Activated T-helper 1 cell treated with anti-CD3 and anti-CD28 coated beads, Interleukin-12 subunit alpha, Interleukin-12 subunit beta, Interleukin-2, Interleukin-4 antibody, amounts not matched to agents 30 ng/mL and 10 ng/mL and 1 ng/mL, durations not matched to agents 14 hours and 24 hours and 36 hours (primary cell): ENCODE measurements at regions not wholly inside any gene's neighbourhood (a gene's known extent, or its start where the extent isn't known, plus 50 kb on each side); places are given as distances from the start of the nearest gene placed in this dataset.
"Not testable (repeated sequence)": the region's sequence is repeated elsewhere in the genome, so short reads cannot be mapped to it uniquely, and the experiment has no call there.

Experiments
- DNase-seq: peaks from one replicate; pipeline ENCODE4 v3.0.0; 2021; ENCODE audit warnings: low spot score
- H3K27ac Mint-ChIP-seq: one replicate; pipeline ENCODE4 v1.8.0; 2021; ENCODE audit warnings: mild to moderate bottlenecking, mixed read lengths
- H3K27me3 Mint-ChIP-seq: one replicate; pipeline ENCODE4 v1.8.0; 2022; ENCODE audit warnings: mild to moderate bottlenecking, moderate library complexity, mixed read lengths; ENCODE audit not compliant: insufficient read depth
- H3K36me3 Mint-ChIP-seq: one replicate; pipeline ENCODE4 v1.8.0; 2021; ENCODE audit warnings: low read depth, mixed read lengths
- H3K4me1 Mint-ChIP-seq: one replicate; pipeline ENCODE4 v1.8.0; 2021; ENCODE audit warnings: low read depth, mixed read lengths
- H3K4me3 Mint-ChIP-seq: one replicate; pipeline ENCODE4 v1.8.0; 2021; ENCODE audit warnings: mild to moderate bottlenecking, moderate library complexity, mixed read lengths
- H3K9me3 Mint-ChIP-seq: one replicate; pipeline ENCODE4 v1.8.0; 2021; ENCODE audit warnings: mixed read lengths
- intact Hi-C: fragments of 100-400 bp; cut with micrococcal nuclease; formaldehyde crosslinking; loops from one replicate; pipeline ENCODE4 v1.15.1; 2024

DNA sequence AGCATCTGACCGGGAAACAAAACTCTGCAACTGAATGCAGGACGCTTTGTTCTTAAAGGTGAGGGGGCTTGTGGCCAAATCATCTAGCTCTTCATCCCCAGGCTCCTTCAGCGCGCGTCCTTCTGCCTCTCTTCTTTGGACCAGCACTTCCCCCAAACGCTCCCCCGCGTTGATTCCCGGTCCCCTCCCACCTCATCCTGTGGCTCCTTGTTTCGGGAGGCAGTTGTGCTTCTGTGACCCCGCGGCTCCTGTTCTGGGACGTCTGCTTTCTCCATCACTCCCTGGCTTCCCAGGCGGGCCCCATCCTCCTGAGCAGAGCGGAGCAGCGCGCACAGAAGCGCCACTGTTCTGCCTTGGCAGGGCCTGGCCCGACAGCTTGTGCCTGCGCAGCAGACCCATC lies 109.7 kb upstream of the ZNG1E start:
- H3K4me3 Mint-ChIP-seq, H3K27me3 Mint-ChIP-seq, DNase-seq, H3K4me1 Mint-ChIP-seq, H3K36me3 Mint-ChIP-seq, H3K9me3 Mint-ChIP-seq, intact Hi-C loops, H3K27ac Mint-ChIP-seq: not testable (repeated sequence)

DNA sequence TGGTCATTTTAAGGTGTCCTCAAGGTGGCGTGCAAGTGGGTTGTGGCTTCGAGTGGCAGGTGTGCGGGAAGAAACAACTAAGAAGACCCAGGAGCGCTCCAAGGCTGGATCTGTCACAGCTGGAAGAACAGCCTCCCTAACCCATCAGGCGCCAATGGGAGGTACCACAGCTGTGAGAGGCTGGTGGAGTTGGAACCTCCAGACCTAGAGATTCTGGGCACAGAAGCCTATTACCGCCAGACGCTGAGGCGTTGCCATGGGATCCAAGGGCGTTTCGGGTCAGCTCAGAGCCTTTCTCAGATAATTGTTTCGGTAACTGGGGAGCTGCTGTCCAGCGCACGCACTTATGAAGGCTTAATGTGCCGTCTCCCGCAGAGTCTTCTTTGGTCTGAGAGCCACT lies 156.7 kb upstream of the ZNG1E start:
- H3K27ac Mint-ChIP-seq, H3K9me3 Mint-ChIP-seq, DNase-seq, H3K4me1 Mint-ChIP-seq, H3K4me3 Mint-ChIP-seq, intact Hi-C loops, H3K36me3 Mint-ChIP-seq, H3K27me3 Mint-ChIP-seq: not testable (repeated sequence)

DNA sequence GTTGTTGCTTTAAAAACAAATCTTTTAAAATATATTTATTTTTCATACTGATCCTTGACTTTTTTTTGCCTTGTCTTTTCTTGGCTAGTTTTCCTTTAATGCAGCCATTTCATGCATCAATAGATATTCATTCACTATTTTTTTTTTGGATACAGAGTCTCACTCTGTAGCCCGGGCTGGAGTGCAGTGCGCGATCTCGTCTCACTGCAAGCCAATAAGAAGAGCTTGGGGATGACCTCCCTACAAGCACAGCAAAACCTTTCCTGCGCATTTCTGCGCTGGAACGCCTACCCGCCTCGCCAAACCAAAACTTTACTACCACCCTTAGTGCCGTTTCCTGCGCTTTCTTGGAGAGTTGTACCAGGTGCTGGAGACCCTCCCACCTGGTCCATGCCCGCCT lies 161.3 kb upstream of the ZNG1E start:
- H3K27me3 Mint-ChIP-seq, H3K4me3 Mint-ChIP-seq, DNase-seq, H3K36me3 Mint-ChIP-seq, H3K9me3 Mint-ChIP-seq, intact Hi-C loops, H3K27ac Mint-ChIP-seq, H3K4me1 Mint-ChIP-seq: not testable (repeated sequence)

DNA sequence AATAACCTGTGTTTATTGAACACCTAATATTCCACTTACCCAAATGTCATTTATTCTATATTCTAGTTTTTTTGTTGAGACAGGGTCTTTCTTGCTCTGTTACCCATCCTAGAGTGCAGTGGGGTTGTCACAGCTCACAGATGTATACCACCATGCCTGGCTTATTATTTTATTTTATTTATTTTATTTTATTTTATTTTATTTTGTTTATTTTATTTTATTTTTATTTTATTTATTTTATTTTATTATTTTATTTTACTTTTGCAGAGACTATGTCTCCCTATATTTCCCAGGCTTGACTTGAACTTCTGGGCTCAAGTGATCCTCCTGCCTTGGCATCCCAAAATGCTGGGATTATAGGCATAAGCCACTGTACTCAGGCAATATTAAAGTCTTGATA lies 167.8 kb upstream of the ZNG1E start:
- H3K4me1 Mint-ChIP-seq, intact Hi-C loops, H3K9me3 Mint-ChIP-seq, H3K27ac Mint-ChIP-seq, H3K36me3 Mint-ChIP-seq, DNase-seq, H3K4me3 Mint-ChIP-seq, H3K27me3 Mint-ChIP-seq: not testable (repeated sequence)

DNA sequence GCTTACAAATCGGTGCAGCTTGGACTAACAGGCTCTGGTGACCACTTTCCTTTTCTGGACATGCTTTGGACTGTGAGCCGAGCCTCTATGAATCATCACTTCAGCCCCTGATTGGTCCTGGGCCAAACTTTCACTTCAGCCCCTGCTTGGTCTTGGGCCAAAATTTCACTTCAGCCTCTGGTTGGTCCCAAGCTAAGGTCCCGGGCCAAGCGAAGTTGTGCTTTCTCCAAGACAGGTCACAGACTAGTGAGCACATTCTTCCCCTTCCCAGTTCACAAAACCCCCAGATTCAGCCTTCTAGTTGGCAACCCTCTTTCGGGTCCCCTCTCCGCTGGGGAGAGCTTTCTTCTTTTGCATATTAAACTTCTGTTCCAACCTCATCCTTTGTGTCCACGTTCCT lies 171.0 kb upstream of the ZNG1E start:
- H3K36me3 Mint-ChIP-seq, H3K4me3 Mint-ChIP-seq, H3K27me3 Mint-ChIP-seq, H3K9me3 Mint-ChIP-seq, H3K4me1 Mint-ChIP-seq, intact Hi-C loops, H3K27ac Mint-ChIP-seq, DNase-seq: not testable (repeated sequence)

DNA sequence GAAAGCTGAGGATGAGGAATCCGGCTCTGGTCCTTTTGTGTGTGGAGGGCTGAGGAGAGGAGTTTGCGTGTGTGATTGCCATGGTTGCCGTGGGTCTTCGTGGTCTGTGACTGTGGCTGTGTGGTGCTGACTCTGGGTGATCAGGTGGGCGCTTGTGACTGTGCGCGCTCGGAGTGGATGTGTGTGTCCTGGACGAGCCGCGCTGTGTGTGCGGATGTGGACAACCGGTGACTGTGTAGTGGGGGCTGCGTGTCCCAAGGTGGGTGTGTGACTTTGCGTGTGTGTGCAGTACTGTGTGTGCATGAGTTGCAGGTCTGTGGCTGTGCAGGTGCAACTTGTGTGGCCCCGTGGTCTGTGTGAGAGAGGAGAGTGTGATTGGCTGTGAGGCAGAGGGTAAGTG lies 172.0 kb upstream of the ZNG1E start:
- H3K4me1 Mint-ChIP-seq, H3K36me3 Mint-ChIP-seq, H3K27ac Mint-ChIP-seq, DNase-seq, intact Hi-C loops, H3K27me3 Mint-ChIP-seq, H3K4me3 Mint-ChIP-seq, H3K9me3 Mint-ChIP-seq: not testable (repeated sequence)

DNA sequence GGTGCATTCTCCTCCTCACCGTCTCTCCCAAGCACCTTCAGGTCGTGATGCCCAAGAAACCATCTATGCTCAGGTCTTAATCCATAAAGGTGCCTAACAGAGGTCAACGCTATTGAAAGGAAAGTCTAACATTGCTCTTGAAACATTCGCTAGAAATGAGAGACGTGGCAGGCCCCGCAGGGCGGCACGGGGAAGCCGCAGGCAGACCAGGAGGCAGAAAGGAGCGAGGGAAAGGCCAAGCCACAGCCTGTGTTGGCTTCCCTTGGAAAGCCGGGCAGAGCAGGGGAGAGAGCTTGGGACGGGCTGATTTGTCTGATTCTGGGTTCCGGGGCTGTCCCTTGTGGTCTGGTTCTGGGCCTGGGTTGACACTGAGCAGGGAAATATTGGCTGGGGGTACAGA lies 192.8 kb upstream of the ZNG1E start:
- H3K36me3 Mint-ChIP-seq, H3K27ac Mint-ChIP-seq, H3K27me3 Mint-ChIP-seq, DNase-seq, H3K4me3 Mint-ChIP-seq, H3K9me3 Mint-ChIP-seq, intact Hi-C loops, H3K4me1 Mint-ChIP-seq: not testable (repeated sequence)

DNA sequence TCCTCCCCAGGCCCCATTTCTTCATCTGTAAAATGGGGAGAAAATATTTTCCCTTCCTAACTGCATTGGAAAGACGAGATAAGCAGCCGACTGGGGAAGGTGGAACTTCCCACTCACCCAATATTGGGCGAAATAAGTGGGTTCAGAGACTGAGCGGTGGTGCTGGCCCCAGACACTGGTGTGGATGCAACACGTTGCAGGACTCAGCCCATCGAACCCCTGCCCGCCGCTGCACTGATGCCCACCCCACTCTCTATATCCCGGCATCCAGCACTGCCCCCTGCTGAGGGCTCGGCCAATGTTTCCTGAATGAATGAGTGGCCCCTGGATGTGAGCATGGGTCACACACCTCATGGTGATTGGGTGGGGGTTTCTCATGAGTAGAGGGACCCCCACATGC lies 194.4 kb upstream of the ZNG1E start:
- intact Hi-C loops, H3K4me3 Mint-ChIP-seq, H3K27me3 Mint-ChIP-seq, H3K9me3 Mint-ChIP-seq, H3K4me1 Mint-ChIP-seq, H3K27ac Mint-ChIP-seq, DNase-seq, H3K36me3 Mint-ChIP-seq: not testable (repeated sequence)

DNA sequence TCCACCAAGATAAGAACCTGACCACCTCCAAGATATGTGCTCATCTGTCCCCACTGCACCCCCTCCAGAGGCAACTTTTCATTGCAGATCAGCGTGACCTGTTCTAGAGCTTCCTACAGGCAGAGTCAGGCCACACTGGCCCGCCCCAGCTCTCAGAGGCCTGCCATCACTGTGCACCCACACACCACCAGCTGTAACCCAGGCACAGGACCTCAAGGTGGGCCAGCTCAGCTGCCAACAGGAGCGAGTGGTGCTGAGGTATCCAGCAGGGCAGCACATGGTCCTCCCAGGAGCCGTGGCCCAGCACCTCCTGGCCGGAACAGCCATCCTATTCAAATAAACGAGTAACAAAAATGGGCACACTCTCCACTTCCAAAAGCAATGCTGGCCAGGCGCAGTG lies 189.9 kb upstream of the FOXD4L5 start:
- intact Hi-C loops, DNase-seq, H3K9me3 Mint-ChIP-seq, H3K27ac Mint-ChIP-seq, H3K4me3 Mint-ChIP-seq, H3K36me3 Mint-ChIP-seq, H3K27me3 Mint-ChIP-seq, H3K4me1 Mint-ChIP-seq: not testable (repeated sequence)

DNA sequence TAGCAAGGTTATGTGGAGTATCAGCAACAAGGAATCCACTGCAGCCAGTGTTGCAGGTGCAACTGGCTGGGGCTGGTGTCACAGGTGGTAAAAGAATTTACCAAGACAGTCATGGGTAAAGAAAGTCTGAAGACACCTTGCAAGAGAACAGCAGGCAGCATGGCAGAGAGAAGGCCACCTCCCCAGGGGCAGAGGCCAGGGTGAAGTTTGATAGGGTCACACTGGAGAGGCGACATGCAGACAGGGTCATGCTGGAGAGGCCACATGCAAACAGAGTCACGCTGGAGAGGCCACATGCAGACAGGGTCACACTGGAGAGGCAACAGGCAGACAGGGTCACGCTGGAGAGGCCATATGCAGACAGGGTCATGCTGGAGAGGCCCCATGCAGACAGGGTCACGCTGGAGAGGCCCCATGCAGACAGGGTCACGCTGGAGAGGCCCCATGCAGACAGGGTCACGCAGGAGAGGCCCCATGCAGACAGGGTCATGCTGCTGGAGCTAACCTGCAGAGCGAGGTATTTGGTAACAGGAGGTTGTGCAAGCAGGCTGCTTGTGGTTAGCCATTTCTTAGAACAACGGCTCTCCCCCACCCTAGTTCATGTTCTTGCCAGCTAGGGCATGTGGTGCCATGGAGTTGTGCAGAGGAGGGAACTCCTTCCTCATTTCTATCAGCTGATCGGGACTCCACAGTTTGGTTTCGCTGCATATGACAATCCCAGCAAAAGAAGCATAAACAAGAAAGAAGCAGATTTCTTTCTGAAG lies 188.2 kb upstream of the FOXD4L5 start:
- H3K9me3 Mint-ChIP-seq, H3K4me1 Mint-ChIP-seq, H3K27ac Mint-ChIP-seq, intact Hi-C loops, H3K27me3 Mint-ChIP-seq, DNase-seq, H3K4me3 Mint-ChIP-seq, H3K36me3 Mint-ChIP-seq: not testable (repeated sequence)

DNA sequence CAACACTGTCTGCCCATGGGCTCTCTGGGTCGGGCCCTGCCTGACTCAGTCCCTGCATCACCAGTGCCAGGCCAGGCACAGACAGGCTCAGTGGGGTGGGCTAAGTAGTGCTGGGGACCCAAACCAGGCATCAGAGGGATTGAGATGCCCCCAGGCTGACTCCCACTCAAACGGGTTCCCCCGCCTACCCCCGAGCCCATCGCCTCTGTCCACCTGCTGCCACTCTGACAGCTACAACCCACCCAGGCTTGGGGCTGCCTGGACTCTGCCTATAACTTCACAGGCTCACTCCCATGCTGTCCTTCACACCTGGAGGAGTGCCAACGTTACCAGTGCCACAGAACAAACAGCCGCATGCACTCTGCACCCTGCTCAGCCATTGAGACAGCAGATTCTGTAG lies 186.1 kb upstream of the FOXD4L5 start:
- H3K9me3 Mint-ChIP-seq, result peaks cover 12% of the 10 kb centered on the region
- H3K4me3 Mint-ChIP-seq, H3K36me3 Mint-ChIP-seq, H3K4me1 Mint-ChIP-seq, H3K27me3 Mint-ChIP-seq, H3K27ac Mint-ChIP-seq, intact Hi-C loops, DNase-seq: not testable (repeated sequence)

DNA sequence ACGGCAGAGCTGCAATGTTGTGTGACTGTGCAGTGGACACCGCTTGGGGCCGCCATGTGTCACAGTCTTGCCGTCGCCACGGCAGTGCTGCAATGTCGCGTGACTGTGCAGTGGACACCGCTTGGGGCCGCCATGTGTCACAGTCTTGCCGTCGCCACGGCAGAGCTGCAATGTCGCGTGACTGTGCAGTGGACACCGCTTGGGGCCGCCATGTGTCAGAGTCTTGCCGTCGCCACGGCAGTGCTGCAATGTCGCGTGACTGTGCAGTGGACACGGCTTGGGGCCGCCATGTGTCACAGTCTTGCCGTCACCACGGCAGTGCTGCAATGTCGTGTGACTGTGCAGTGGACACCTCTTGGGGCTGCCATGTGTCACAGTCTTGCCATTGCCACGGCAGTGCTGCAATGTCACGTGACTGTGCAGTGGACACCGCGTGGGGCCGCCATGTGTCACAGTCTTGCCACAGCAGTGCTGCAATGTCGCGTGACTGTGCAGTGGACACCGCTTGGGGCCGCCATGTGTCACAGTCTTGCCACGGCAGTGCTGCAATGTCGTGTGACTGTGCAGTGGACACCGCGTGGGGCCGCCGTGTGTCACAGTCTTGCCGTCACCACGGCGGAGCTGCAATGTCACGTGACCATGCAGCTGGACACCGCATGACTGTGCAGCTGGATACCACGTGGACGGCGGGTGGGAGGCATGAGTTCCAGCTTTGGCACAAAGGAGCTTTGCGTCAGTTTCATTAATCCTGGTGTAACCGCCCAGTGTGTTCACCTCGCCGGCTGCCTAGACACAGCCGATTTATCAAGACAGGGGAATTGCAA lies 182.1 kb upstream of the FOXD4L5 start:
- H3K9me3 Mint-ChIP-seq, result peaks cover 41% of the 10 kb centered on the region
- H3K4me1 Mint-ChIP-seq, intact Hi-C loops, H3K27me3 Mint-ChIP-seq, H3K27ac Mint-ChIP-seq, H3K4me3 Mint-ChIP-seq, H3K36me3 Mint-ChIP-seq, DNase-seq: not testable (repeated sequence)

DNA sequence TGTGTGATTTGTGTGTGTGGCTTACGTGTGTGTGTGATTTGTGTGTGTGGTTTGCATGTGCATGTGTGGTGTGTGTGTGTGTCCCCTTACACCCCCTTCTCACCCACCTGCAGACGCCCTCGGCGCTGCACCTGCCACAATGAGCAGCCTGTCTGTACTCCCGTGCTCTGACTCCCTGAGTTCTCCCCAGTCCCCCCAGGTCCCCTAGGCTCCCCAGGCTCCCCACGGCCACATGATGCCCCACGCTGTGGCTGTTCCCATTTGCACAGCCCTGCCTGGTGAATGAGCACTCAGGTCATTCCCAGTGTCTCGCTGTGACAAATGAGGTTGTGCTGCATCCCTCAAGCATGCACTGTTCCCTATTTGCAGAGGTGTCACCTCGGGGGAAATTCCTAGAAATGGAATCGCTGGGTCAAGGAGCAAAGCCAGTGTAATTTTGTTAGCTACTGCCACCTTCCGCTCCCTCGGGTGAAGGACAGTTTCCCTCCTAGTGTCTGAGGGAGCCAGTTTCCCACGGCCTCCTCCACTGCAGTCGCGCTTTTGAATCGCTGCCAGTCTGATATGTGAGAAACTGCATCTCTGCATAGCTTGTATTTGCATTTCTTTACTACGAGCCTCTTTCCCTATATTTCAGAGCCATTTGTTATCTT lies 180.4 kb upstream of the FOXD4L5 start:
- H3K36me3 Mint-ChIP-seq, H3K27me3 Mint-ChIP-seq, H3K27ac Mint-ChIP-seq, H3K4me1 Mint-ChIP-seq, DNase-seq, intact Hi-C loops, H3K4me3 Mint-ChIP-seq: not testable (repeated sequence)
- peaks cover 48% of the 10 kb centered on the region for H3K9me3 Mint-ChIP-seq
